MG63 (cell line): ENCODE measurements at regions not wholly inside any gene's neighbourhood (a gene's known extent, or its start where the extent isn't known, plus 50 kb on each side); places are given as distances from the start of the nearest gene placed in this dataset.

Source experiments
- DNase-seq: peaks from one replicate; pipeline ENCODE4 v3.0.0-alpha.2; 2020
- H3K27me3 ChIP-seq: fragments of 250-450 bp; sonication (Bioruptor Pico); 2 replicates; pipeline ENCODE4 v1.5.1; 2020; ENCODE audit warnings: mild to moderate bottlenecking, moderate library complexity
- H3K36me3 ChIP-seq: fragments of 250-450 bp; sonication (Bioruptor Pico); 2 replicates; pipeline ENCODE4 v1.5.1; 2020; ENCODE audit warnings: mild to moderate bottlenecking, moderate library complexity
- H3K4me3 ChIP-seq: fragments of 250-450 bp; sonication (Bioruptor Pico); 2 replicates; pipeline ENCODE4 v1.5.1; 2020; ENCODE audit warnings: mild to moderate bottlenecking, moderate library complexity
- H3K9me3 ChIP-seq: fragments of 250-450 bp; sonication (Bioruptor Pico); 2 replicates; pipeline ENCODE4 v1.5.1; 2020; ENCODE audit warnings: mild to moderate bottlenecking, moderate library complexity

GRCh38 chr2:41496908-41497307 is 550.9 kb upstream of the PKDCC start:
- DNase-seq: no peak
- no peaks in the 10 kb centered on the region for H3K27me3 ChIP-seq
- no peak overlapping the region for H3K4me3 ChIP-seq
- H3K9me3 ChIP-seq: peaks cover 7% of the 10 kb centered on the region
- H3K36me3 ChIP-seq: no peaks in the 10 kb centered on the region

- Histone ChIP-seq H3K9me3 (peaks cover 7% of the 10 kb centered on the region), H3K36me3 (no peaks in the 10 kb centered on the region), H3K27me3 (no peaks in the 10 kb centered on the region), H3K4me3 (no peak overlapping the region)
- DNase-seq: no peak
Measured at GRCh38 chr2:41498781-41499180, 549.0 kb upstream of the PKDCC start.

- Histone ChIP-seq H3K27me3 (no peaks in the 10 kb centered on the region), H3K9me3 (peaks cover 3% of the 10 kb centered on the region)
Measured at GRCh38 chr2:41500895-41501294, 546.9 kb upstream of the PKDCC start.

GRCh38 chr2:41502752-41503151 is 545.1 kb upstream of the PKDCC start:
- Histone ChIP-seq H3K4me3 (no peak overlapping the region), H3K27me3 (no peaks in the 10 kb centered on the region), H3K9me3 (peaks cover 3% of the 10 kb centered on the region), H3K36me3 (no peaks in the 10 kb centered on the region)
- no peak for DNase-seq

More at GRCh38 chr2:41500895-41501294, 546.9 kb upstream of the PKDCC start:
- Histone ChIP-seq H3K36me3 (no peaks in the 10 kb centered on the region), H3K4me3 (no peak overlapping the region)
- DNase-seq: no peak

- no peaks in the 10 kb centered on the region for H3K27me3 ChIP-seq
- no peaks in the 10 kb centered on the region for H3K36me3 ChIP-seq
- no peak for DNase-seq
- no peak overlapping the region for H3K4me3 ChIP-seq
- H3K9me3 ChIP-seq: peaks cover 3% of the 10 kb centered on the region
Measured at GRCh38 chr2:41504532-41504931, 543.3 kb upstream of the PKDCC start.

- Histone ChIP-seq H3K36me3 (no peaks in the 10 kb centered on the region), H3K27me3 (no peaks in the 10 kb centered on the region), H3K9me3 (no peaks in the 10 kb centered on the region), H3K4me3 (no peak overlapping the region)
- DNase-seq: no peak
Measured at GRCh38 chr2:41510108-41510507, 537.7 kb upstream of the PKDCC start.

- no peak overlapping the region for H3K4me3 ChIP-seq
- no peak for DNase-seq
- H3K9me3 ChIP-seq: no peaks in the 10 kb centered on the region
- no peaks in the 10 kb centered on the region for H3K36me3 ChIP-seq
- H3K27me3 ChIP-seq: no peaks in the 10 kb centered on the region
Measured at GRCh38 chr2:41521211-41521610, 526.6 kb upstream of the PKDCC start.

GRCh38 chr2:41527525-41528323 is 520.1 kb upstream of the PKDCC start:
- DNase-seq: no peak
- no peaks in the 10 kb centered on the region for H3K36me3 ChIP-seq
- no peaks in the 10 kb centered on the region for H3K9me3 ChIP-seq
- no peak overlapping the region for H3K4me3 ChIP-seq
- H3K27me3 ChIP-seq: no peaks in the 10 kb centered on the region

GRCh38 chr2:41535575-41535974 is 512.2 kb upstream of the PKDCC start:
- Histone ChIP-seq H3K9me3 (no peaks in the 10 kb centered on the region), H3K27me3 (no peaks in the 10 kb centered on the region), H3K36me3 (no peaks in the 10 kb centered on the region), H3K4me3 (no peak overlapping the region)
- DNase-seq: no peak

GRCh38 chr2:41540272-41540998 is 507.4 kb upstream of the PKDCC start:
- no peak for DNase-seq
- Histone ChIP-seq H3K4me3 (no peak overlapping the region), H3K36me3 (no peaks in the 10 kb centered on the region), H3K27me3 (no peaks in the 10 kb centered on the region), H3K9me3 (no peaks in the 10 kb centered on the region)

- no peak for DNase-seq
- H3K27me3 ChIP-seq: no peaks in the 10 kb centered on the region
- no peaks in the 10 kb centered on the region for H3K9me3 ChIP-seq
- H3K4me3 ChIP-seq: no peak overlapping the region
- H3K36me3 ChIP-seq: no peaks in the 10 kb centered on the region
Measured at GRCh38 chr2:41543726-41544125, 504.1 kb upstream of the PKDCC start.

GRCh38 chr2:41544709-41545108 is 503.1 kb upstream of the PKDCC start:
- Histone ChIP-seq H3K9me3 (no peaks in the 10 kb centered on the region), H3K4me3 (no peak overlapping the region), H3K36me3 (no peaks in the 10 kb centered on the region), H3K27me3 (no peaks in the 10 kb centered on the region)
- DNase-seq: no peak

- no peak for DNase-seq
- Histone ChIP-seq H3K9me3 (no peaks in the 10 kb centered on the region), H3K4me3 (no peak overlapping the region), H3K27me3 (no peaks in the 10 kb centered on the region), H3K36me3 (no peaks in the 10 kb centered on the region)
Measured at GRCh38 chr2:41546031-41546430, 501.8 kb upstream of the PKDCC start.

- DNase-seq: no peak
- H3K4me3 ChIP-seq: no peak overlapping the region
- H3K27me3 ChIP-seq: no peaks in the 10 kb centered on the region
- H3K9me3 ChIP-seq: no peaks in the 10 kb centered on the region
- no peaks in the 10 kb centered on the region for H3K36me3 ChIP-seq
Measured at GRCh38 chr2:41568648-41569047, 479.2 kb upstream of the PKDCC start.

- Histone ChIP-seq H3K36me3 (no peaks in the 10 kb centered on the region), H3K4me3 (no peak overlapping the region), H3K9me3 (no peaks in the 10 kb centered on the region), H3K27me3 (no peaks in the 10 kb centered on the region)
- no peak for DNase-seq
Measured at GRCh38 chr2:41572154-41572553, 475.7 kb upstream of the PKDCC start.

GRCh38 chr2:41576423-41576822 is 471.4 kb upstream of the PKDCC start:
- no peaks in the 10 kb centered on the region for H3K27me3 ChIP-seq
- no peak overlapping the region for H3K4me3 ChIP-seq
- H3K36me3 ChIP-seq: no peaks in the 10 kb centered on the region
- H3K9me3 ChIP-seq: no peaks in the 10 kb centered on the region
- no peak for DNase-seq

GRCh38 chr2:41579806-41580205 is 468.0 kb upstream of the PKDCC start:
- Histone ChIP-seq H3K4me3 (no peak overlapping the region), H3K36me3 (no peaks in the 10 kb centered on the region), H3K27me3 (no peaks in the 10 kb centered on the region), H3K9me3 (peaks cover 3% of the 10 kb centered on the region; the same call in 1 of the 2 replicates)
- DNase-seq: peak; percentile 2

GRCh38 chr2:41580806-41581205 is 467.0 kb upstream of the PKDCC start:
- H3K27me3 ChIP-seq: no peaks in the 10 kb centered on the region
- peaks cover 3% of the 10 kb centered on the region; the same call in 1 of the 2 replicates for H3K9me3 ChIP-seq
- no peak for DNase-seq
- no peak overlapping the region for H3K4me3 ChIP-seq
- no peaks in the 10 kb centered on the region for H3K36me3 ChIP-seq
